OCI-LY1 (cell line): ENCODE measurements at regions not wholly inside any gene's neighbourhood (a gene's known extent, or its start where the extent isn't known, plus 50 kb on each side); places are given as distances from the start of the nearest gene placed in this dataset.

Source experiments
- H2AFZ ChIP-seq: fragments of 200-600 bp; sonication (generic), shearing (Covaris generic); 2 replicates; pipeline ENCODE4 v1.6.0; 2014; ENCODE audit warnings: antibody characterized with exemption, mild to moderate bottlenecking, low read length
- H3F3A ChIP-seq: fragments of 200-600 bp; sonication (generic), shearing (Covaris generic); 2 replicates; pipeline ENCODE4 v1.6.0; 2014; ENCODE audit warnings: mild to moderate bottlenecking, antibody characterized with exemption, low read length, moderate library complexity; ENCODE audit not compliant: insufficient read depth
- H3K27ac ChIP-seq: fragments of 200-600 bp; sonication (generic); 2 replicates; pipeline ENCODE4 v1.5.1; 2014; ENCODE audit warnings: low read length, mixed run types, mild to moderate bottlenecking, low read depth; ENCODE audit not compliant: poor library complexity, severe bottlenecking
- H3K27me3 ChIP-seq: fragments of 200-600 bp; sonication (generic); 2 replicates; pipeline ENCODE4 v1.6.0; 2014; ENCODE audit warnings: antibody characterized with exemption, mild to moderate bottlenecking, low read length, moderate library complexity; ENCODE audit not compliant: insufficient read depth
- H3K36me3 ChIP-seq: fragments of 200-600 bp; sonication (generic); 2 replicates; pipeline ENCODE4 v1.6.1; 2014; ENCODE audit warnings: mild to moderate bottlenecking, antibody characterized with exemption, low read length, moderate library complexity, mixed read lengths; ENCODE audit not compliant: insufficient read depth
- H3K4me1 ChIP-seq: fragments of 200-600 bp; sonication (generic); 2 replicates; pipeline ENCODE4 v1.5.1; 2014; ENCODE audit warnings: mild to moderate bottlenecking, low read length, moderate library complexity; ENCODE audit not compliant: insufficient read depth, severe bottlenecking
- H3K4me2 ChIP-seq: fragments of 200-600 bp; sonication (generic), shearing (Covaris generic); 2 replicates; pipeline ENCODE4 v1.6.1; 2014; ENCODE audit warnings: low read length
- H3K4me3 ChIP-seq: fragments of 200-600 bp; sonication (generic); 2 replicates; pipeline ENCODE4 v1.5.1; 2014; ENCODE audit warnings: low read length, low read depth, mild to moderate bottlenecking, mixed read lengths; ENCODE audit not compliant: poor library complexity, severe bottlenecking
- H3K79me2 ChIP-seq: fragments of 200-600 bp; shearing (Covaris generic); 2 replicates; pipeline ENCODE4 v1.6.1; 2016; ENCODE audit warnings: mixed run types, low read length, mixed read lengths; ENCODE audit not compliant: insufficient read depth
- H3K9ac ChIP-seq: fragments of 200-600 bp; sonication (generic), shearing (Covaris generic); 2 replicates; pipeline ENCODE4 v1.6.1; 2014; ENCODE audit warnings: mild to moderate bottlenecking, low read length, mixed read lengths
- H3K9me2 ChIP-seq: fragments of 200-600 bp; sonication (generic), shearing (Covaris generic); 2 replicates; pipeline ENCODE4 v1.6.1; 2014; ENCODE audit warnings: low read depth, mild to moderate bottlenecking, low read length, mixed read lengths
- H3K9me3 ChIP-seq: fragments of 200-600 bp; shearing (Covaris generic); 2 replicates; pipeline ENCODE4 v1.6.1; 2014; ENCODE audit warnings: low read length, mixed read lengths
- H4K20me1 ChIP-seq: fragments of 200-600 bp; sonication (generic), shearing (Covaris generic); 2 replicates; pipeline ENCODE4 v1.6.0; 2016; ENCODE audit warnings: mild to moderate bottlenecking, low read length; ENCODE audit not compliant: insufficient read depth
- EZH2 ChIP-seq: fragments of 200-600 bp; sonication (generic), shearing (Covaris generic); IDR thresholded peaks from 2 replicates; pipeline ENCODE4 v1.8.0; 2017; ENCODE audit warnings: borderline replicate concordance, mixed run types, mild to moderate bottlenecking, antibody characterized with exemption, low read length, moderate library complexity, mixed read lengths
- TF ChIP-seq, protein P1 (sequence below): fragments of 200-600 bp; sonication (generic), shearing (Covaris generic); IDR thresholded peaks from 2 replicates; pipeline ENCODE4 v1.5.1; 2017; ENCODE audit warnings: mild to moderate bottlenecking, antibody characterized with exemption, low read length, moderate library complexity, mixed read lengths

- H3K9me3 ChIP-seq, result no peaks in the 10 kb centered on the region
- H3K9me2 ChIP-seq, result no peaks in the 10 kb centered on the region
- no peaks in the 10 kb centered on the region for H3K79me2 ChIP-seq
- H3K4me2 ChIP-seq, result no peak overlapping the region
- no peaks in the 10 kb centered on the region for H3K27me3 ChIP-seq
- no peak for TF ChIP-seq EZH2
- TF ChIP-seq, protein P1, sequence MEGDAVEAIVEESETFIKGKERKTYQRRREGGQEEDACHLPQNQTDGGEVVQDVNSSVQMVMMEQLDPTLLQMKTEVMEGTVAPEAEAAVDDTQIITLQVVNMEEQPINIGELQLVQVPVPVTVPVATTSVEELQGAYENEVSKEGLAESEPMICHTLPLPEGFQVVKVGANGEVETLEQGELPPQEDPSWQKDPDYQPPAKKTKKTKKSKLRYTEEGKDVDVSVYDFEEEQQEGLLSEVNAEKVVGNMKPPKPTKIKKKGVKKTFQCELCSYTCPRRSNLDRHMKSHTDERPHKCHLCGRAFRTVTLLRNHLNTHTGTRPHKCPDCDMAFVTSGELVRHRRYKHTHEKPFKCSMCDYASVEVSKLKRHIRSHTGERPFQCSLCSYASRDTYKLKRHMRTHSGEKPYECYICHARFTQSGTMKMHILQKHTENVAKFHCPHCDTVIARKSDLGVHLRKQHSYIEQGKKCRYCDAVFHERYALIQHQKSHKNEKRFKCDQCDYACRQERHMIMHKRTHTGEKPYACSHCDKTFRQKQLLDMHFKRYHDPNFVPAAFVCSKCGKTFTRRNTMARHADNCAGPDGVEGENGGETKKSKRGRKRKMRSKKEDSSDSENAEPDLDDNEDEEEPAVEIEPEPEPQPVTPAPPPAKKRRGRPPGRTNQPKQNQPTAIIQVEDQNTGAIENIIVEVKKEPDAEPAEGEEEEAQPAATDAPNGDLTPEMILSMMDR, result no peak
- H3K9ac ChIP-seq, result no peak overlapping the region
- H3K4me1 ChIP-seq, result no peaks in the 10 kb centered on the region
- no peak overlapping the region for H2AFZ ChIP-seq
- H3K36me3 ChIP-seq, result no peaks in the 10 kb centered on the region
- H4K20me1 ChIP-seq, result no peaks in the 10 kb centered on the region
- no peaks in the 10 kb centered on the region for H3F3A ChIP-seq
- no peak overlapping the region for H3K27ac ChIP-seq
- H3K4me3 ChIP-seq, result no peak overlapping the region
Measured at GRCh38 chr9:79382458-79382857, 189.3 kb upstream of the TLE4 start.

- Histone ChIP-seq H3F3A (no peaks in the 10 kb centered on the region), H3K36me3 (no peaks in the 10 kb centered on the region), H3K4me3 (no peak overlapping the region), H3K9me3 (no peaks in the 10 kb centered on the region), H3K9me2 (no peaks in the 10 kb centered on the region), H4K20me1 (no peaks in the 10 kb centered on the region), H2AFZ (no peak overlapping the region), H3K9ac (no peak overlapping the region), H3K4me2 (no peak overlapping the region), H3K27ac (no peak overlapping the region), H3K27me3 (no peaks in the 10 kb centered on the region), H3K4me1 (no peaks in the 10 kb centered on the region), H3K79me2 (no peaks in the 10 kb centered on the region)
- no peak for TF ChIP-seq EZH2
- TF ChIP-seq, protein P1, result no peak
Measured at GRCh38 chr9:79383096-79383495, 188.7 kb upstream of the TLE4 start.

DNA sequence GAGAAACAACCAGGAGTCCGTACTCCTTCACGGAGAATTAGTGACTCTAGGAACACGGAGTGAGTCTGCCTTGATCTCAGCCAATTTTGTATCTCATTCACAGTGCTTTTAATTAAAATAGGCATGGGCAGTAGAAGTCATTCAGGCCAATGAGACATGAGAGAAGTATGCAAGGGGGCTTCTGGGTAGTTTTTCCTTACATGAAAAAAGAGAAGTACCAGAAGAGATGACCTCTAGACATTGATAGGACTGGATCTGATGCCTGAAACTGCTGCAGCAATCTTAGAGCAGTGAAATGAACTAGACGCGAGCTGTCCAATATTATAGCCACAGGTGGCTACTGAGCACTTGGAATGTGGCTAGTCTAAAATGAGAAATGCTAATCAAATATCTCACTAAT is 187.7 kb upstream of the TLE4 start:
- TF ChIP-seq EZH2, result no peak
- TF ChIP-seq, protein P1, result no peak
- Histone ChIP-seq H3K9me2 (no peaks in the 10 kb centered on the region), H3K9me3 (no peaks in the 10 kb centered on the region), H3K9ac (no peak overlapping the region), H3K4me2 (no peak overlapping the region), H3K27me3 (no peaks in the 10 kb centered on the region), H3K4me1 (no peaks in the 10 kb centered on the region), H3K79me2 (no peaks in the 10 kb centered on the region), H3F3A (no peaks in the 10 kb centered on the region), H3K27ac (no peak overlapping the region), H3K36me3 (no peaks in the 10 kb centered on the region), H2AFZ (no peak overlapping the region), H4K20me1 (no peaks in the 10 kb centered on the region), H3K4me3 (no peak overlapping the region)
